Loucy (cell line): ENCODE measurements at regions not wholly inside any gene's neighbourhood (a gene's known extent, or its start where the extent isn't known, plus 50 kb on each side); places are given as distances from the start of the nearest gene placed in this dataset.

ENCODE experiments used
- H2AFZ ChIP-seq: fragments of 200-600 bp; sonication (generic); 2 replicates; pipeline ENCODE4 v1.6.0; 2016; ENCODE audit warnings: antibody characterized with exemption, mild to moderate bottlenecking, low read length, moderate library complexity
- H3F3A ChIP-seq: fragments of 200-600 bp; 2 replicates; pipeline ENCODE4 v1.6.0; 2016; ENCODE audit warnings: antibody characterized with exemption, low read depth, mild to moderate bottlenecking
- H3K27me3 ChIP-seq: fragments of 200-600 bp; sonication (generic); 2 replicates; pipeline ENCODE4 v1.6.1; 2014; ENCODE audit warnings: low read length, mild to moderate bottlenecking; ENCODE audit not compliant: insufficient read depth, poor library complexity, severe bottlenecking
- H3K36me3 ChIP-seq: fragments of 200-600 bp; sonication (generic); 2 replicates; pipeline ENCODE4 v1.6.1; 2016; ENCODE audit warnings: low read length; ENCODE audit not compliant: insufficient read depth
- H3K4me1 ChIP-seq: fragments of 200-600 bp; sonication (generic); 2 replicates; pipeline ENCODE4 v1.5.1; 2014; ENCODE audit warnings: low read length, mild to moderate bottlenecking; ENCODE audit not compliant: insufficient read depth, poor library complexity, severe bottlenecking
- H3K4me2 ChIP-seq: fragments of 200-600 bp; sonication (generic); 2 replicates; pipeline ENCODE4 v1.6.0; 2014; ENCODE audit warnings: antibody characterized with exemption, low read length, low read depth, mild to moderate bottlenecking; ENCODE audit not compliant: poor library complexity, severe bottlenecking
- H3K4me3 ChIP-seq: fragments of 200-600 bp; sonication (generic); 2 replicates; pipeline ENCODE4 v1.5.1; 2014; ENCODE audit warnings: low read length, mild to moderate bottlenecking, mixed read lengths; ENCODE audit not compliant: poor library complexity, severe bottlenecking
- H3K79me2 ChIP-seq: fragments of 200-600 bp; sonication (generic); 2 replicates; pipeline ENCODE4 v1.6.1; 2014; ENCODE audit warnings: low read length; ENCODE audit not compliant: insufficient read depth
- H3K9ac ChIP-seq: fragments of 200-600 bp; sonication (generic); 2 replicates; pipeline ENCODE4 v1.6.0; 2014; ENCODE audit warnings: mild to moderate bottlenecking, low read depth, low read length, moderate library complexity; ENCODE audit not compliant: poor library complexity, severe bottlenecking
- H3K9me2 ChIP-seq: fragments of 200-600 bp; sonication (generic); replicated peaks from 2 replicates; pipeline ENCODE4 v1.6.1; 2016; ENCODE audit warnings: low read depth, low read length, mixed read lengths
- H3K9me3 ChIP-seq: fragments of 200-600 bp; sonication (generic); 2 replicates; pipeline ENCODE4 v1.6.1; 2014; ENCODE audit warnings: mild to moderate bottlenecking, antibody characterized with exemption, low read length, low read depth; ENCODE audit not compliant: insufficient read depth
- H4K20me1 ChIP-seq: fragments of 200-600 bp; sonication (generic); 2 replicates; pipeline ENCODE4 v1.6.0; 2014; ENCODE audit warnings: antibody characterized with exemption, low read length, mild to moderate bottlenecking; ENCODE audit not compliant: insufficient read depth, poor library complexity, severe bottlenecking
- CTCF ChIP-seq: fragments of 200-600 bp; sonication (generic); conservative IDR thresholded peaks from 2 replicates; pipeline ENCODE4 v1.5.1; 2014; ENCODE audit warnings: mild to moderate bottlenecking, antibody characterized with exemption, low read length
- EZH2phosphoT487 ChIP-seq: fragments of 200-600 bp; IDR thresholded peaks from 2 replicates; pipeline ENCODE4 v1.6.1; 2018; ENCODE audit warnings: antibody characterized with exemption, mild to moderate bottlenecking, moderate library complexity, borderline replicate concordance

- Histone ChIP-seq H3K79me2 (no peaks in the 10 kb centered on the region), H3K4me2 (no peak overlapping the region), H3F3A (no peaks in the 10 kb centered on the region), H3K9ac (no peak overlapping the region), H3K4me3 (no peak overlapping the region), H3K27me3 (no peaks in the 10 kb centered on the region), H3K9me2 (no peaks in the 10 kb centered on the region), H3K36me3 (no peaks in the 10 kb centered on the region), H4K20me1 (no peaks in the 10 kb centered on the region), H3K4me1 (no peaks in the 10 kb centered on the region), H2AFZ (no peak overlapping the region), H3K9me3 (no peaks in the 10 kb centered on the region)
- TF ChIP-seq EZH2phosphoT487 (no peak), CTCF (no peak)
Measured at GRCh38 chr14:98835825-98836100, 436.2 kb downstream of the BCL11B start.

- Histone ChIP-seq H3K36me3 (no peaks in the 10 kb centered on the region), H3K9me2 (no peaks in the 10 kb centered on the region), H4K20me1 (no peaks in the 10 kb centered on the region), H3F3A (no peaks in the 10 kb centered on the region), H3K27me3 (no peaks in the 10 kb centered on the region), H3K9me3 (no peaks in the 10 kb centered on the region), H3K4me2 (no peak overlapping the region), H3K4me1 (no peaks in the 10 kb centered on the region), H2AFZ (no peak overlapping the region), H3K9ac (no peak overlapping the region), H3K79me2 (no peaks in the 10 kb centered on the region), H3K4me3 (no peak overlapping the region)
- no peak for TF ChIP-seq CTCF
- TF ChIP-seq EZH2phosphoT487, result no peak
Measured at GRCh38 chr14:98840091-98840490, 431.9 kb downstream of the BCL11B start.

GRCh38 chr14:98840511-98840910 is 431.5 kb downstream of the BCL11B start:
- Histone ChIP-seq H3F3A (no peaks in the 10 kb centered on the region), H3K27me3 (no peaks in the 10 kb centered on the region), H3K9me3 (no peaks in the 10 kb centered on the region), H3K79me2 (no peaks in the 10 kb centered on the region), H3K9ac (no peak overlapping the region), H4K20me1 (no peaks in the 10 kb centered on the region), H3K9me2 (no peaks in the 10 kb centered on the region), H2AFZ (no peak overlapping the region), H3K4me2 (no peak overlapping the region), H3K36me3 (no peaks in the 10 kb centered on the region), H3K4me1 (no peaks in the 10 kb centered on the region), H3K4me3 (no peak overlapping the region)
- TF ChIP-seq CTCF (no peak), EZH2phosphoT487 (no peak)
